ENCODE measurements at regions not wholly inside any gene's neighbourhood (a gene's known extent, or its start where the extent isn't known, plus 50 kb on each side); places are given as distances from the start of the nearest gene placed in this dataset.

DNA sequence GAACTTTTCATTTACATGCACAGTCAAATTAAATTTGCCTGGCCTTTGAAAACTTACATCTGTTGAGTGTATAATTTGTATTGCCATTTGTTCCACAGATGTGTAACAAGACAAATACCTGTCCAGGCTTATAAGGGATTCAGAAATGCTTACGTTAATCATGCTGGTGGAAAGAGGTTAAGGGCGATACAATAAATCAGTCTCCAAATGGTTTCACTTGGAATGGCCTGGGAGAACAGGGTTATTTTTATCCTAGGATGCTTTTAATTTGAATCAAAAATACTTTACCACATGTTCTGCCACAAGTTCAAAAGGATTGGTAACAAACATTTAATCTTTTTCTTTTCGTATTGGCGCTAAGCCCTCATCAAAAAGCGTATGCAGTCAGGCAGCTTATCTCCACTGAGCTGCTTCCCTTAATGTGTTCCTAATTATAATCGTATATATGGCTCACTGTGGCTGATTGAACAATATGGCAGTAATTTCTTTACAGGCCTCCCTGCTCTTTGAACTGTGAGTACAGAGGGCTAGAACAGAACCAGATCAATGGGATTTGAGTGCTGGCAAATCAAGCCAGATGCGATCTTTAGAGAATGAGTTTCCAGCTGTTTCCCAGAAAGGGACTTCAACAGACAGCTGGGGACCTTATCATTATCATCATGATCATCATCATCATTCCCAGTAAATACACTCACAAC, 425.7 kb downstream of the SPRY2 start:
- Histone ChIP-seq H3K27me3 (ENCODE audit: insufficient read depth, low read depth, severe bottlenecking) (no peaks in the 10 kb centered on the region), H3K27ac (no peak overlapping the region), H3K4me3 (ENCODE audit: low read depth, low read length) (no peak overlapping the region), H3K36me3 (no peaks in the 10 kb centered on the region), H3K9me3 (ENCODE audit: severe bottlenecking) (no peaks in the 10 kb centered on the region)
- TF ChIP-seq, protein P1, sequence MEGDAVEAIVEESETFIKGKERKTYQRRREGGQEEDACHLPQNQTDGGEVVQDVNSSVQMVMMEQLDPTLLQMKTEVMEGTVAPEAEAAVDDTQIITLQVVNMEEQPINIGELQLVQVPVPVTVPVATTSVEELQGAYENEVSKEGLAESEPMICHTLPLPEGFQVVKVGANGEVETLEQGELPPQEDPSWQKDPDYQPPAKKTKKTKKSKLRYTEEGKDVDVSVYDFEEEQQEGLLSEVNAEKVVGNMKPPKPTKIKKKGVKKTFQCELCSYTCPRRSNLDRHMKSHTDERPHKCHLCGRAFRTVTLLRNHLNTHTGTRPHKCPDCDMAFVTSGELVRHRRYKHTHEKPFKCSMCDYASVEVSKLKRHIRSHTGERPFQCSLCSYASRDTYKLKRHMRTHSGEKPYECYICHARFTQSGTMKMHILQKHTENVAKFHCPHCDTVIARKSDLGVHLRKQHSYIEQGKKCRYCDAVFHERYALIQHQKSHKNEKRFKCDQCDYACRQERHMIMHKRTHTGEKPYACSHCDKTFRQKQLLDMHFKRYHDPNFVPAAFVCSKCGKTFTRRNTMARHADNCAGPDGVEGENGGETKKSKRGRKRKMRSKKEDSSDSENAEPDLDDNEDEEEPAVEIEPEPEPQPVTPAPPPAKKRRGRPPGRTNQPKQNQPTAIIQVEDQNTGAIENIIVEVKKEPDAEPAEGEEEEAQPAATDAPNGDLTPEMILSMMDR (IDR thresholded peaks at IDR 0.05; ENCODE audit: low read depth, low read length) = no peak
- DNase-seq = peak; percentile 35

DNA sequence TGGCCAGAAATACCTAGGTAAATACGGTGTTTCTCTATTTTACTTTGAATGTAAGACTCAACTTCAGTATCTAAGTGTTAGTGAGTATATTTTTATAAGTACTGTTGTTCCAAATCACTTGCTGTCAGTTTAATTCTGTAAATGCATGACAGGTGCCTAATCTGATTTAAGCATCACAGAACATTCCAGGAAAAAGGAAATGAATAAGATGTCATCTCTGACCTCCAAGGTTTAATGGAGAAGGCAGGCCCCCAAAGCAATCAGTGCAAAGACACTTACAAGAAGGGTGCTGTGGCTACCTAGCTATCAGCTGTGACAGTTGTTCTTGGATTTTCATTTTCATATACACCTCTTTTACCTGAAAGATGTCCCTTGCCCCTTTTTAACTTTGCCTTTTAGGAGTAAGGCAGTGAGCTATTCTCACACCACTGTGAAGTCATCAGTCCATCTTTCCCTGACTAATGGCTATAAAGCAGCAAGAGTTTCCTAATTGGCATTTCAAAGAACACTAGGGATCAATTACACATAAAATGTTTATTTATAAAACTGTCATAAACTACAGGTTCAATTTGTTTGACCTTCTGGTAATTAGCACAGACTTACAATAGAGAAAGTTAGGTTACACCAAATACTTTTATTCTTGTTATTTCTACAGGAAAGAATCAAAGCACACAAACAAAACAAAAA, 427.6 kb downstream of the SPRY2 start:
- no peaks in the 10 kb centered on the region for H3K9me3 ChIP-seq (ENCODE audit: severe bottlenecking)
- no peaks in the 10 kb centered on the region for H3K27me3 ChIP-seq (ENCODE audit: insufficient read depth, low read depth, severe bottlenecking)
- H3K4me3 ChIP-seq (ENCODE audit: low read depth, low read length) = no peak overlapping the region
- TF ChIP-seq, protein P1 (IDR thresholded peaks at IDR 0.05; ENCODE audit: low read depth, low read length) = no peak
- no peak for DNase-seq
- H3K36me3 ChIP-seq = no peaks in the 10 kb centered on the region
- H3K27ac ChIP-seq = no peak overlapping the region

DNA sequence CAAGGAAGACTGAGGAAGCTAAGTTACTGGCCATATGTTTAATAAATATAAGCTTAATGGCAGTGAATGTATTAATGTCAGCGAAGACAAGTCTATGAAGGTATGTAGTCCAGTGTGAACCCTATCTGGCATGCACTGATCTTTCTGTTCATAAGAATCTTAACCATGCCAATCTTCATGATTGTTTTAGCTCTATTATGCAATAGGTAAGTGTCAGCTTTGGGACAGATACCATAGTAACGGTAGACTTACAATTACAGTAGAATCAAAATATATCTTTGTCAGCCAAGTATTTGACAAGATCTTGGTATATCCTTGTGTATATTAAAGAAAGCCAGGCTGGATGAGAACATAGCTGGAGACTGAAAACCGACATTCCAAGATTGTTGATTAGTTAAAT, 428.5 kb downstream of the SPRY2 start:
- Histone ChIP-seq H3K36me3 (no peaks in the 10 kb centered on the region), H3K27ac (no peak overlapping the region), H3K4me3 (ENCODE audit: low read depth, low read length) (no peak overlapping the region), H3K9me3 (ENCODE audit: severe bottlenecking) (no peaks in the 10 kb centered on the region), H3K27me3 (ENCODE audit: insufficient read depth, low read depth, severe bottlenecking) (no peaks in the 10 kb centered on the region)
- TF ChIP-seq, protein P1 (IDR thresholded peaks at IDR 0.05; ENCODE audit: low read depth, low read length) = no peak
- no peak for DNase-seq

DNA sequence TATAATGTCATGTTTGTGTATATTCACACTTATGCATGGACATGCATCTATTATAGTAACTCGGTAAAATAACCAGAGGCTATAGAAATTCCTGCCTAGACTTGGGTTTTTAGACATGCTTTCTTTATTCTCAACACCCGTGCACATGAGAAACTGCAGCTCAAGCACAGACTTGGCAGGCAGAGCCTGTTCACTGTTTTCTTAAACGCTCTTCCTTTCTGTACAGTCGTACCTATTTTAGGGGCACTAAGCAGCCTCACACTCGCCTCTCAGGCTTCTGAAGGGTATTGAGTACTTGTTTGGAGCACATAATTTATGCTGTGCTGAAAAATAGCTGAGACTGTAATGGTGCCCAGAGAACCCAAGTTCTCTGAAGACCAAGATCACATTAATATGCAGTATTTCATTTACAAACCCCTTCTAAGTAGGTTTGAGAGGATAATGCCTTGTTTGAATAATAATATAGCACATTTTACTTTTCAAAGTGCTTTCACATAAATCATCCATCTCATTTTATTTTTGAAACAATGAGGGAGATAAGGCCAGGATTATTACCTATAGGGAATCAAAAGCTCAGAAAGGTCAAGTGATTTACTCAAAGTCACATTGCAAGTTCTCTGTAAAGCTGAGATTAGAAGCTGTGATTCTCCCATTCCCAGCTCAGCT, 429.9 kb downstream of the SPRY2 start:
- no peaks in the 10 kb centered on the region for H3K9me3 ChIP-seq (ENCODE audit: severe bottlenecking)
- DNase-seq = no peak
- H3K4me3 ChIP-seq (ENCODE audit: low read depth, low read length) = no peak overlapping the region
- TF ChIP-seq, protein P1 (IDR thresholded peaks at IDR 0.05; ENCODE audit: low read depth, low read length) = no peak
- no peaks in the 10 kb centered on the region for H3K27me3 ChIP-seq (ENCODE audit: insufficient read depth, low read depth, severe bottlenecking)
- no peak overlapping the region for H3K27ac ChIP-seq
- H3K36me3 ChIP-seq = no peaks in the 10 kb centered on the region

DNA sequence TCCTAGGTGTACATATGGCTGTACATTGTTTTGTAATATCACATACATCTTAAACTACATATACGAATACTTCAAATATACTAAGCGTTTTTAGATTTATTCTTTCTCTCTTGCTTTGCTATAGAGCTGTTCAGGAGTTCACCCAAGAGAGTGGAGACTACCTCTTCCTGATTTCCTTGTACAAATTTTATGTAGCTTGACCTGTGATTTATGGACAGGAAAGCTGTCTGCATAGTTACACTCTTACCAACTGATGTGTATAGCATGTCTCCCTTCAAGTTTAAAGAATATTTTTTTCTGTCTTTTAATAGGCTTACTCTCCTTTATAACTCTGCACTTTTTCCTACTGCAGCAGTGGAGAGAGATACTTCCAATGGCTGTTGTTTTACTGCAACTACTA, 428.7 kb downstream of the NDFIP2 start:
- H3K27me3 ChIP-seq (ENCODE audit: insufficient read depth, low read depth, severe bottlenecking) = no peaks in the 10 kb centered on the region
- H3K9me3 ChIP-seq (ENCODE audit: severe bottlenecking) = no peaks in the 10 kb centered on the region
- TF ChIP-seq, protein P1 (IDR thresholded peaks at IDR 0.05; ENCODE audit: low read depth, low read length) = no peak
- H3K36me3 ChIP-seq = no peaks in the 10 kb centered on the region
- DNase-seq = no peak
- no peak overlapping the region for H3K4me3 ChIP-seq (ENCODE audit: low read depth, low read length)
- no peak overlapping the region for H3K27ac ChIP-seq
